ENCODE measurements at regions not wholly inside any gene's neighbourhood (a gene's known extent, or its start where the extent isn't known, plus 50 kb on each side); places are given as distances from the start of the nearest gene placed in this dataset.

DNA sequence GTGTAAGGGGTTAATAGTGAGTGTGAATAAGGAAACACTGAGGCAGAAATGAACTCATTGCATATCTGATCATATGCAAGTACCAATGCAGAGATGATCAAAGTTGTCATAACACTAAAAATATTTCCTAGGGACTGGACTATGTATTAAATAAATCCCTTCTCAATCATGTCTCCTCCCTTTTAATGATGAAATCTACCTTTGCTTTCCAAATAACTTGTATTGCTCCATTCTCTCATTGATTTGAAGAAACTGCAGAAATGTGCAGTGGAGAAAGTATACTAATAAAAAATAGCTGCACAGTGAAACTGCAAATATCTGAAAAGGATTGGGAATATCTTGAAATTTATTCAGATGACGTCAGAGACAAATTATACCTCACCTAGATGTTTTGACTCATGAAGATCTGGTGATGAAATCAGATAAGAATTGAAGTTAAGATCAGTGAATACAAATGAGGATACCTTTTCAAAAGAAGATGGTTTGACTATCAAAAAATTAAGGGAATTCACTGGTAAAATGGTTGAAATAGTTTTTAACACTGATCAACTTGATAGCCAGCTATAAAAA is 1264.9 kb upstream of the USP15 start:
- TF ChIP-seq, protein P1, sequence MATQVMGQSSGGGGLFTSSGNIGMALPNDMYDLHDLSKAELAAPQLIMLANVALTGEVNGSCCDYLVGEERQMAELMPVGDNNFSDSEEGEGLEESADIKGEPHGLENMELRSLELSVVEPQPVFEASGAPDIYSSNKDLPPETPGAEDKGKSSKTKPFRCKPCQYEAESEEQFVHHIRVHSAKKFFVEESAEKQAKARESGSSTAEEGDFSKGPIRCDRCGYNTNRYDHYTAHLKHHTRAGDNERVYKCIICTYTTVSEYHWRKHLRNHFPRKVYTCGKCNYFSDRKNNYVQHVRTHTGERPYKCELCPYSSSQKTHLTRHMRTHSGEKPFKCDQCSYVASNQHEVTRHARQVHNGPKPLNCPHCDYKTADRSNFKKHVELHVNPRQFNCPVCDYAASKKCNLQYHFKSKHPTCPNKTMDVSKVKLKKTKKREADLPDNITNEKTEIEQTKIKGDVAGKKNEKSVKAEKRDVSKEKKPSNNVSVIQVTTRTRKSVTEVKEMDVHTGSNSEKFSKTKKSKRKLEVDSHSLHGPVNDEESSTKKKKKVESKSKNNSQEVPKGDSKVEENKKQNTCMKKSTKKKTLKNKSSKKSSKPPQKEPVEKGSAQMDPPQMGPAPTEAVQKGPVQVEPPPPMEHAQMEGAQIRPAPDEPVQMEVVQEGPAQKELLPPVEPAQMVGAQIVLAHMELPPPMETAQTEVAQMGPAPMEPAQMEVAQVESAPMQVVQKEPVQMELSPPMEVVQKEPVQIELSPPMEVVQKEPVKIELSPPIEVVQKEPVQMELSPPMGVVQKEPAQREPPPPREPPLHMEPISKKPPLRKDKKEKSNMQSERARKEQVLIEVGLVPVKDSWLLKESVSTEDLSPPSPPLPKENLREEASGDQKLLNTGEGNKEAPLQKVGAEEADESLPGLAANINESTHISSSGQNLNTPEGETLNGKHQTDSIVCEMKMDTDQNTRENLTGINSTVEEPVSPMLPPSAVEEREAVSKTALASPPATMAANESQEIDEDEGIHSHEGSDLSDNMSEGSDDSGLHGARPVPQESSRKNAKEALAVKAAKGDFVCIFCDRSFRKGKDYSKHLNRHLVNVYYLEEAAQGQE (IDR thresholded peaks at IDR 0.05; ENCODE audit: insufficient replicate concordance, low read depth) = no peak
- no peak for TF ChIP-seq SPI1 (IDR thresholded peaks at IDR 0.05; ENCODE audit: borderline replicate concordance, low read depth)
- TF ChIP-seq POLR2AphosphoS5 (IDR thresholded peaks at IDR 0.05; ENCODE audit: low read depth) = no peak
- no peak for TF ChIP-seq GABPA (IDR thresholded peaks at IDR 0.05; ENCODE audit: low read depth)
- TF ChIP-seq, protein P2, sequence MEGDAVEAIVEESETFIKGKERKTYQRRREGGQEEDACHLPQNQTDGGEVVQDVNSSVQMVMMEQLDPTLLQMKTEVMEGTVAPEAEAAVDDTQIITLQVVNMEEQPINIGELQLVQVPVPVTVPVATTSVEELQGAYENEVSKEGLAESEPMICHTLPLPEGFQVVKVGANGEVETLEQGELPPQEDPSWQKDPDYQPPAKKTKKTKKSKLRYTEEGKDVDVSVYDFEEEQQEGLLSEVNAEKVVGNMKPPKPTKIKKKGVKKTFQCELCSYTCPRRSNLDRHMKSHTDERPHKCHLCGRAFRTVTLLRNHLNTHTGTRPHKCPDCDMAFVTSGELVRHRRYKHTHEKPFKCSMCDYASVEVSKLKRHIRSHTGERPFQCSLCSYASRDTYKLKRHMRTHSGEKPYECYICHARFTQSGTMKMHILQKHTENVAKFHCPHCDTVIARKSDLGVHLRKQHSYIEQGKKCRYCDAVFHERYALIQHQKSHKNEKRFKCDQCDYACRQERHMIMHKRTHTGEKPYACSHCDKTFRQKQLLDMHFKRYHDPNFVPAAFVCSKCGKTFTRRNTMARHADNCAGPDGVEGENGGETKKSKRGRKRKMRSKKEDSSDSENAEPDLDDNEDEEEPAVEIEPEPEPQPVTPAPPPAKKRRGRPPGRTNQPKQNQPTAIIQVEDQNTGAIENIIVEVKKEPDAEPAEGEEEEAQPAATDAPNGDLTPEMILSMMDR (IDR thresholded peaks at IDR 0.05; ENCODE audit: insufficient read depth, low read length) = no peak
- Histone ChIP-seq H3K4me3 (replicated peaks; ENCODE audit: insufficient read depth, low read length) (no peak overlapping the region), H3K27me3 (ENCODE audit: insufficient read depth, poor library complexity, severe bottlenecking) (no peaks in the 10 kb centered on the region), H3K27ac (replicated peaks) (no peak overlapping the region)
- no peak for DNase-seq (ENCODE audit: low read depth in 1 of 2, low spot score in 1 of 2)

DNA sequence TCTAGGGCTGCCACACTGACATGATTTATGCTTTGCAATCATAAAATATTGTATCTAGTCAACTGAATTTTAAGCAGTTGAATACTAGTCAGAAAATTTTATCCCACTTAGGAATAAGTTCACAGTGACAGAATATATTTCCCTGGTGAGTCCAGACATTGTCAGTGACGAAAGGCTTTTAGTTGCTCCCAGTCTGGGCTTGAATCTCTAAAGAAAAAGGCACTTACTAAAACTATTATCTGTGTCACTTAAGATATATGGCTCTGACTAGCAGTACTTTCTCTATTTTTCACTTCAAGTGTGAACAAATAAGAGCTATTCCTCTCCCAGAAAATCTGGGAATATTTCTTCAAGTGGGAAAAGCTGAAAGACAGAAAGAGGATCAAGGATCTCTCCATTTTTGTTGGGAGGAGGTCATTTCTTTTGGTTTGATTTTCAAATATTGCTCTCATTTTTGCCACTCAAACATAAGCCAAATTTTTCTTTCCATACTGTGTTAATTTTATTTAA is 1262.3 kb upstream of the USP15 start:
- TF ChIP-seq, protein P2 (IDR thresholded peaks at IDR 0.05; ENCODE audit: insufficient read depth, low read length) = no peak
- TF ChIP-seq, protein P1 (IDR thresholded peaks at IDR 0.05; ENCODE audit: insufficient replicate concordance, low read depth) = no peak
- no peak for TF ChIP-seq SPI1 (IDR thresholded peaks at IDR 0.05; ENCODE audit: borderline replicate concordance, low read depth)
- TF ChIP-seq GABPA (IDR thresholded peaks at IDR 0.05; ENCODE audit: low read depth) = no peak
- no peak for TF ChIP-seq POLR2AphosphoS5 (IDR thresholded peaks at IDR 0.05; ENCODE audit: low read depth)
- Histone ChIP-seq H3K27me3 (ENCODE audit: insufficient read depth, poor library complexity, severe bottlenecking) (no peaks in the 10 kb centered on the region), H3K27ac (replicated peaks) (no peak overlapping the region), H3K4me3 (replicated peaks; ENCODE audit: insufficient read depth, low read length) (no peak overlapping the region)
- no peak for DNase-seq (ENCODE audit: low read depth in 1 of 2, low spot score in 1 of 2)

DNA sequence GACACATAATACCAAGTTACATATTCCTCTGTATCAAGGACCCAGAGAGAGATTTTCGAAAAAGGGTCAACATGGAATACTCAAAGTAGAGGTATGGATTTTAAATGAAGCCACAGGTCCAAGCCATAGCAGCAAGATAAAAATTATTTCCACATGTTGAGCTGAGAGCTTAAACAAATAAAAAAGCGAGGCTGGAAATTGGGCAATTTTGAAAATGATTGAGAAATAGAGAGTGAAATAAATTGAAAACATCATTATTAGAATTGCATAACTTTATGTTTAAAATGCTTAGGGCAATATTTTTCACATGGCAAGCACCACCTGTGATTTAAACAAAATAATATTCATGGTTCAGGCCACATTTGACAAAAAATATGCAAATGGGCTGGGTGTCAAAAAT is 1251.0 kb upstream of the USP15 start:
- Histone ChIP-seq H3K4me3 (replicated peaks; ENCODE audit: insufficient read depth, low read length) (no peak overlapping the region), H3K27me3 (ENCODE audit: insufficient read depth, poor library complexity, severe bottlenecking) (no peaks in the 10 kb centered on the region), H3K27ac (replicated peaks) (no peak overlapping the region)
- no peak for DNase-seq (ENCODE audit: low read depth in 1 of 2, low spot score in 1 of 2)
- TF ChIP-seq SPI1 (IDR thresholded peaks at IDR 0.05; ENCODE audit: borderline replicate concordance, low read depth) = no peak
- TF ChIP-seq, protein P1 (IDR thresholded peaks at IDR 0.05; ENCODE audit: insufficient replicate concordance, low read depth) = no peak
- TF ChIP-seq, protein P2 (IDR thresholded peaks at IDR 0.05; ENCODE audit: insufficient read depth, low read length) = no peak
- TF ChIP-seq GABPA (IDR thresholded peaks at IDR 0.05; ENCODE audit: low read depth) = no peak
- TF ChIP-seq POLR2AphosphoS5 (IDR thresholded peaks at IDR 0.05; ENCODE audit: low read depth) = no peak
